GM12878 (cell line): ENCODE measurements at regions not wholly inside any gene's neighbourhood (a gene's known extent, or its start where the extent isn't known, plus 50 kb on each side); places are given as distances from the start of the nearest gene placed in this dataset.

Experiments used
- ATAC-seq: fragments of 200-7000 bp; cut with Tn5 transposase; 3 replicates; pipeline ENCODE4 v1.9.1; 2020; ENCODE audit warnings: mild to moderate bottlenecking, moderate library complexity
- BruUV-seq: library from RNA; stranded (reverse); fragments of 400-500 nt; replicated peaks from 2 replicates; lab custom pipeline; 2021; lab: Mats Ljungman, UMichigan
- CTCF ChIA-PET: fragments of 300-600 bp; sonication (Branson Sonifier 250); formaldehyde crosslinking; extraction: SDS; loops from one replicate; lab custom pipeline; 2021; ENCODE audit warnings: inconsistent platforms; lab: Yijun Ruan, JAX
- POLR2A ChIA-PET: fragments of 350-600 bp; formaldehyde crosslinking; extraction: SDS; loops from one replicate; lab custom pipeline; 2021; ENCODE audit warnings: inconsistent platforms; lab: Charles Lee
- RAD21 ChIA-PET: fragments of 300-600 bp; sonication (Branson Sonifier 250); formaldehyde crosslinking; loops from one replicate; lab custom pipeline; 2023; ENCODE audit warnings: antibody characterized with exemption; ENCODE audit not compliant: unreplicated experiment; lab: Charles Lee
- SMC1A ChIA-PET: fragments of 300-600 bp; sonication (Branson Sonifier 250); formaldehyde crosslinking; loops from one replicate; lab custom pipeline; 2023; ENCODE audit not compliant: unreplicated experiment, uncharacterized antibody; lab: Charles Lee
- DNase-seq: peaks from one replicate; pipeline ENCODE4 v3.0.0-alpha.2; 2011; ENCODE audit warnings: low read depth, low spot score
- FAIRE-seq: peaks from 3 replicates; lab custom pipeline; 2011; peaks lifted over from hg19 to GRCh38; lab: Jason Lieb, UNC
- H2AFZ ChIP-seq: 2 replicates; pipeline ENCODE4 v1.6.0; 2011; ENCODE audit warnings: low read depth, low read length, control low read depth; ENCODE audit not compliant: control insufficient read depth
- H3K27ac ChIP-seq: 2 replicates; pipeline ENCODE4 v1.5.1; 2011; ENCODE audit warnings: control low read depth; ENCODE audit not compliant: control insufficient read depth, insufficient read depth
- H3K27me3 ChIP-seq, 2 experiments: replicated peaks in 1 of 2; 2 replicates each; pipeline versions ENCODE4 v1.6.0 to v1.6.1; 2011; ENCODE audit warnings: low read length in 1 of 2; ENCODE audit not compliant: control insufficient read depth in 2 of 2, insufficient read depth in 2 of 2
- H3K36me3 ChIP-seq, 2 experiments: 2 replicates each; pipeline ENCODE4 v1.5.1; 2011; ENCODE audit warnings: low read length in 1 of 2; ENCODE audit not compliant: control insufficient read depth in 2 of 2, insufficient read depth in 2 of 2
- H3K4me1 ChIP-seq: 2 replicates; pipeline ENCODE4 v1.6.1; 2011; ENCODE audit warnings: mild to moderate bottlenecking, low read length, moderate library complexity, mixed read lengths; ENCODE audit not compliant: control insufficient read depth, insufficient read depth
- H3K4me2 ChIP-seq: 2 replicates; pipeline ENCODE4 v1.6.0; 2011; ENCODE audit warnings: control low read depth; ENCODE audit not compliant: control insufficient read depth, insufficient read depth
- H3K4me3 ChIP-seq: fragments of 200-600 bp; sonication (generic); 2 replicates; pipeline ENCODE4 v1.5.1; 2016
- H3K79me2 ChIP-seq: 2 replicates; pipeline ENCODE4 v1.6.0; 2011; ENCODE audit warnings: low read length; ENCODE audit not compliant: control insufficient read depth, insufficient read depth
- H3K9ac ChIP-seq: 2 replicates; pipeline ENCODE4 v1.8.0; 2011; ENCODE audit warnings: low read length, control low read depth, mixed read lengths; ENCODE audit not compliant: control insufficient read depth, insufficient read depth
- H3K9me3 ChIP-seq: replicated peaks from 3 replicates; pipeline ENCODE4 v1.5.1; 2011; ENCODE audit warnings: mild to moderate bottlenecking, low read length; ENCODE audit not compliant: control insufficient read depth, insufficient read depth
- H4K20me1 ChIP-seq: 2 replicates; pipeline ENCODE4 v1.6.0; 2011; ENCODE audit not compliant: control insufficient read depth, insufficient read depth
- EED ChIP-seq: sonication (generic); IDR thresholded peaks from 2 replicates; pipeline ENCODE4 v1.6.1; 2016; ENCODE audit warnings: antibody characterized with exemption, low read depth
- HDGF ChIP-seq: fragments of 450-650 bp; IDR thresholded peaks from 2 replicates; pipeline ENCODE4 v1.6.1; 2016; ENCODE audit warnings: antibody characterized with exemption
- SIN3A ChIP-seq: IDR thresholded peaks from 2 replicates; pipeline ENCODE4 v1.6.1; 2012; ENCODE audit warnings: low read depth, low read length, improper control_type of control experiment
- YBX1 ChIP-seq: fragments of 450-650 bp; IDR thresholded peaks from 2 replicates; pipeline ENCODE4 v1.6.1; 2016; ENCODE audit warnings: antibody characterized with exemption
- WGBS: methylation state at CpG from one replicate; pipeline ENCODE4 v1.1.6; 2016; ENCODE audit warnings: low lambda C conversion rate; ENCODE audit not compliant: insufficient replicate concordance, insufficient coverage; ENCODE audit errors: missing lambda C conversion rate; 5-methylcytosine and 5-hydroxymethylcytosine counted together
- in situ Hi-C: fragments of 300-500 bp; cut with MboI; formaldehyde crosslinking; loops from 9 replicates; pipeline ENCODE4 v1.14.3; 2018; ENCODE audit warnings: mixed read lengths
- intact Hi-C: fragments of 100-400 bp; cut with micrococcal nuclease; formaldehyde crosslinking; loops from one replicate; pipeline ENCODE4 v1.14.2; 2022; ENCODE audit not compliant: unreplicated experiment
- TF ChIP-seq, protein P1 (sequence below): fragments of 450-650 bp; IDR thresholded peaks from 2 replicates; pipeline ENCODE4 v1.6.1; 2018; ENCODE audit warnings: borderline replicate concordance, mild to moderate bottlenecking; ENCODE audit not compliant: partially characterized antibody
- TF ChIP-seq, protein P2 (sequence below): IDR thresholded peaks from 2 replicates; pipeline ENCODE4 v1.6.1; 2011; ENCODE audit warnings: borderline replicate concordance, low read depth, mild to moderate bottlenecking, moderate library complexity, mixed read lengths, low read length; ENCODE audit not compliant: insufficient read depth; ENCODE audit errors: extremely low read length
- TF ChIP-seq, protein P3 (sequence below), 3 experiments: IDR thresholded peaks in 2 of 3; conservative IDR thresholded peaks in 1 of 3; 2 replicates each; pipeline ENCODE4 v1.5.1; 2011; ENCODE audit warnings: low read depth in 3 of 3, low read length in 3 of 3, mild to moderate bottlenecking in 3 of 3, control low read depth in 2 of 3, moderate library complexity in 2 of 3, inconsistent platforms in 1 of 3, mixed read lengths in 1 of 3; ENCODE audit not compliant: control insufficient read depth in 2 of 3, insufficient read depth in 1 of 3; ENCODE audit errors: extremely low read depth in 1 of 3
- TF ChIP-seq, protein P4 (sequence below): IDR thresholded peaks from 2 replicates; pipeline ENCODE4 v1.6.1; 2012; ENCODE audit warnings: improper control_type of control experiment, low read depth, low read length; ENCODE audit not compliant: insufficient replicate concordance

DNA sequence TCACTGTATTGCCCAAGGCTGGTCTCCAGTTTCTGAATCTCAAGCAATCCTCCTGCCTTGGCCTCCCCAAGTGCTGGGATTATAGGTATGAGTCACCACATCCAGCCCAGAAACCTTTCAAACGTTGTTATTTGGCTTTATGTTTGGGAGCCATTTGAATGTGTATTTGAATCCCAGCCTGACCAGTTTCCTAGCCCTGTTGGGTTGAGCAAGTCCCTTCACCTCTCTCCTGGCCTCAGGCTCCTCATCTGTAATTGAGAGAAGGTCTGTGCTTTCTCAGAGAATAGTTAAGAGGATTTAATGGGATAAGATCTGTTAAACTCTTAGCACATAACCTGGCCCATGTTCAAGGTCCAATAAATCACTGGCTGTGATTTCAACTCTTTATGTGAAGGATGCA, 385.8 kb upstream of the RBFOX1 start (continued):
- TF ChIP-seq, protein P1, sequence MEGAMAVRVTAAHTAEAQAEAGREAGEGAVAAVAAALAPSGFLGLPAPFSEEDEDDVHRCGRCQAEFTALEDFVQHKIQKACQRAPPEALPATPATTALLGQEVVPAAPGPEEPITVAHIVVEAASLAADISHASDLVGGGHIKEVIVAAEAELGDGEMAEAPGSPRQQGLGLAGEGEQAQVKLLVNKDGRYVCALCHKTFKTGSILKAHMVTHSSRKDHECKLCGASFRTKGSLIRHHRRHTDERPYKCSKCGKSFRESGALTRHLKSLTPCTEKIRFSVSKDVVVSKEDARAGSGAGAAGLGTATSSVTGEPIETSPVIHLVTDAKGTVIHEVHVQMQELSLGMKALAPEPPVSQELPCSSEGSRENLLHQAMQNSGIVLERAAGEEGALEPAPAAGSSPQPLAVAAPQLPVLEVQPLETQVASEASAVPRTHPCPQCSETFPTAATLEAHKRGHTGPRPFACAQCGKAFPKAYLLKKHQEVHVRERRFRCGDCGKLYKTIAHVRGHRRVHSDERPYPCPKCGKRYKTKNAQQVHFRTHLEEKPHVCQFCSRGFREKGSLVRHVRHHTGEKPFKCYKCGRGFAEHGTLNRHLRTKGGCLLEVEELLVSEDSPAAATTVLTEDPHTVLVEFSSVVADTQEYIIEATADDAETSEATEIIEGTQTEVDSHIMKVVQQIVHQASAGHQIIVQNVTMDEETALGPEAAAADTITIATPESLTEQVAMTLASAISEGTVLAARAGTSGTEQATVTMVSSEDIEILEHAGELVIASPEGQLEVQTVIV = no peak

DNA sequence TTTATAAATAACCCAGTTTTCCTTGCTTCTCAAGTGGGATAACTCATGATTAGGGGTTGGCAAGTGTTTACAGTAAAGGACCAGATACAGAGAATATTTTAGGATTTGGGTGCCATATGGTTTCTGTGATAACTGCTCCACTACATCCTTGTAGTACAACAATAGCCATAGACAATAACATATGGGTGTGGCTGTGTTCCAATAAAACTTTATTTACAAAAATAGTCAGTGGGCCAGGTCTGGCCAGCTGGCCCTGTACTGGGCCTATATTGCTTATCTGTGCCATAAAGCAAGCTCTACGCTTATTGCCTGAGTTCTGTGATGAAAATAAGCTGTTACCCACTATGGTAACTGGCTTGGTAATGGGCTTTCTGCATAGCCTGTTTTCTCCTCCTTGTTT, 386.5 kb upstream of the RBFOX1 start:
- no TSS peak for BruUV-seq
- POLR2A ChIA-PET = no interaction called here
- FAIRE-seq (no peak), ATAC-seq (no peak), DNase-seq (no peak)
- H3K4me1 ChIP-seq = no peaks in the 10 kb centered on the region
- CTCF ChIA-PET = no interaction called here
- 7% methylated on average over 1 of the region's 1 CpG for WGBS
- H3K4me3 ChIP-seq = no peak overlapping the region
- SMC1A ChIA-PET = no interaction called here
- no peak overlapping the region for H2AFZ ChIP-seq
- H3K4me2 ChIP-seq = no peak overlapping the region
- H3K79me2 ChIP-seq = no peaks in the 10 kb centered on the region
- H4K20me1 ChIP-seq = no peaks in the 10 kb centered on the region
- no peak overlapping the region for H3K9ac ChIP-seq
- TF ChIP-seq SIN3A = no peak
- TF ChIP-seq HDGF = no peak
- no peak for TF ChIP-seq EED
- TF ChIP-seq, protein P2, sequence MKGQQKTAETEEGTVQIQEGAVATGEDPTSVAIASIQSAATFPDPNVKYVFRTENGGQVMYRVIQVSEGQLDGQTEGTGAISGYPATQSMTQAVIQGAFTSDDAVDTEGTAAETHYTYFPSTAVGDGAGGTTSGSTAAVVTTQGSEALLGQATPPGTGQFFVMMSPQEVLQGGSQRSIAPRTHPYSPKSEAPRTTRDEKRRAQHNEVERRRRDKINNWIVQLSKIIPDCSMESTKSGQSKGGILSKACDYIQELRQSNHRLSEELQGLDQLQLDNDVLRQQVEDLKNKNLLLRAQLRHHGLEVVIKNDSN = no peak
- TF ChIP-seq, protein P3, sequence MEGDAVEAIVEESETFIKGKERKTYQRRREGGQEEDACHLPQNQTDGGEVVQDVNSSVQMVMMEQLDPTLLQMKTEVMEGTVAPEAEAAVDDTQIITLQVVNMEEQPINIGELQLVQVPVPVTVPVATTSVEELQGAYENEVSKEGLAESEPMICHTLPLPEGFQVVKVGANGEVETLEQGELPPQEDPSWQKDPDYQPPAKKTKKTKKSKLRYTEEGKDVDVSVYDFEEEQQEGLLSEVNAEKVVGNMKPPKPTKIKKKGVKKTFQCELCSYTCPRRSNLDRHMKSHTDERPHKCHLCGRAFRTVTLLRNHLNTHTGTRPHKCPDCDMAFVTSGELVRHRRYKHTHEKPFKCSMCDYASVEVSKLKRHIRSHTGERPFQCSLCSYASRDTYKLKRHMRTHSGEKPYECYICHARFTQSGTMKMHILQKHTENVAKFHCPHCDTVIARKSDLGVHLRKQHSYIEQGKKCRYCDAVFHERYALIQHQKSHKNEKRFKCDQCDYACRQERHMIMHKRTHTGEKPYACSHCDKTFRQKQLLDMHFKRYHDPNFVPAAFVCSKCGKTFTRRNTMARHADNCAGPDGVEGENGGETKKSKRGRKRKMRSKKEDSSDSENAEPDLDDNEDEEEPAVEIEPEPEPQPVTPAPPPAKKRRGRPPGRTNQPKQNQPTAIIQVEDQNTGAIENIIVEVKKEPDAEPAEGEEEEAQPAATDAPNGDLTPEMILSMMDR (IDR thresholded peaks at IDR 0.05 in 2 of 3, conservative IDR thresholded peaks at IDR 0.05 in 1 of 3; ENCODE audit: control insufficient read depth in 2 of 3, extremely low read depth in 1 of 3, insufficient read depth in 1 of 3, low read depth in 3 of 3, low read length in 3 of 3) = no peak
- TF ChIP-seq, protein P4, sequence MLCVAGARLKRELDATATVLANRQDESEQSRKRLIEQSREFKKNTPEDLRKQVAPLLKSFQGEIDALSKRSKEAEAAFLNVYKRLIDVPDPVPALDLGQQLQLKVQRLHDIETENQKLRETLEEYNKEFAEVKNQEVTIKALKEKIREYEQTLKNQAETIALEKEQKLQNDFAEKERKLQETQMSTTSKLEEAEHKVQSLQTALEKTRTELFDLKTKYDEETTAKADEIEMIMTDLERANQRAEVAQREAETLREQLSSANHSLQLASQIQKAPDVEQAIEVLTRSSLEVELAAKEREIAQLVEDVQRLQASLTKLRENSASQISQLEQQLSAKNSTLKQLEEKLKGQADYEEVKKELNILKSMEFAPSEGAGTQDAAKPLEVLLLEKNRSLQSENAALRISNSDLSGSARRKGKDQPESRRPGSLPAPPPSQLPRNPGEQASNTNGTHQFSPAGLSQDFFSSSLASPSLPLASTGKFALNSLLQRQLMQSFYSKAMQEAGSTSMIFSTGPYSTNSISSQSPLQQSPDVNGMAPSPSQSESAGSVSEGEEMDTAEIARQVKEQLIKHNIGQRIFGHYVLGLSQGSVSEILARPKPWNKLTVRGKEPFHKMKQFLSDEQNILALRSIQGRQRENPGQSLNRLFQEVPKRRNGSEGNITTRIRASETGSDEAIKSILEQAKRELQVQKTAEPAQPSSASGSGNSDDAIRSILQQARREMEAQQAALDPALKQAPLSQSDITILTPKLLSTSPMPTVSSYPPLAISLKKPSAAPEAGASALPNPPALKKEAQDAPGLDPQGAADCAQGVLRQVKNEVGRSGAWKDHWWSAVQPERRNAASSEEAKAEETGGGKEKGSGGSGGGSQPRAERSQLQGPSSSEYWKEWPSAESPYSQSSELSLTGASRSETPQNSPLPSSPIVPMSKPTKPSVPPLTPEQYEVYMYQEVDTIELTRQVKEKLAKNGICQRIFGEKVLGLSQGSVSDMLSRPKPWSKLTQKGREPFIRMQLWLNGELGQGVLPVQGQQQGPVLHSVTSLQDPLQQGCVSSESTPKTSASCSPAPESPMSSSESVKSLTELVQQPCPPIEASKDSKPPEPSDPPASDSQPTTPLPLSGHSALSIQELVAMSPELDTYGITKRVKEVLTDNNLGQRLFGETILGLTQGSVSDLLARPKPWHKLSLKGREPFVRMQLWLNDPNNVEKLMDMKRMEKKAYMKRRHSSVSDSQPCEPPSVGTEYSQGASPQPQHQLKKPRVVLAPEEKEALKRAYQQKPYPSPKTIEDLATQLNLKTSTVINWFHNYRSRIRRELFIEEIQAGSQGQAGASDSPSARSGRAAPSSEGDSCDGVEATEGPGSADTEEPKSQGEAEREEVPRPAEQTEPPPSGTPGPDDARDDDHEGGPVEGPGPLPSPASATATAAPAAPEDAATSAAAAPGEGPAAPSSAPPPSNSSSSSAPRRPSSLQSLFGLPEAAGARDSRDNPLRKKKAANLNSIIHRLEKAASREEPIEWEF = no peak
- TF ChIP-seq YBX1 = no peak
- RAD21 ChIA-PET = no interaction called here
- intact Hi-C loops = no loop called here
- H3K36me3 ChIP-seq = no peaks in the 10 kb centered on the region
- in situ Hi-C loops = no loop called here
- H3K27me3 ChIP-seq = no peaks in the 10 kb centered on the region
- no peaks in the 10 kb centered on the region; the same call in 2 of the 3 replicates for H3K9me3 ChIP-seq
- H3K27ac ChIP-seq = no peak overlapping the region
